HL-60 (cell line): ENCODE measurements at regions not wholly inside any gene's neighbourhood (a gene's known extent, or its start where the extent isn't known, plus 50 kb on each side); places are given as distances from the start of the nearest gene placed in this dataset.
"Not testable (repeated sequence)": the region's sequence is repeated elsewhere in the genome, so short reads cannot be mapped to it uniquely, and the experiment has no call there.

Source experiments
- DNase-seq, 2 experiments: peaks; one replicate each; pipeline ENCODE4 v3.0.0-alpha.2; 2010 to 2020; ENCODE audit warnings: low read depth in 1 of 2, low spot score in 1 of 2
- H3K27ac ChIP-seq: fragments of 250-450 bp; sonication (Bioruptor Pico); replicated peaks from 2 replicates; pipeline ENCODE4 v1.5.1; 2020; ENCODE audit warnings: mild to moderate bottlenecking, moderate library complexity
- H3K27me3 ChIP-seq: fragments of 250-450 bp; sonication (Bioruptor Pico); 2 replicates; pipeline ENCODE4 v1.5.1; 2021; ENCODE audit warnings: mild to moderate bottlenecking, moderate library complexity; ENCODE audit not compliant: insufficient read depth, poor library complexity, severe bottlenecking
- H3K4me3 ChIP-seq: replicated peaks from 2 replicates; pipeline ENCODE4 v1.5.1; 2011; ENCODE audit warnings: mild to moderate bottlenecking, control low read depth, low read length; ENCODE audit not compliant: insufficient read depth
- GABPA ChIP-seq: IDR thresholded peaks from 2 replicates; pipeline ENCODE4 v1.6.1; 2012; ENCODE audit warnings: low read depth
- POLR2AphosphoS5 ChIP-seq: IDR thresholded peaks from 2 replicates; pipeline ENCODE4 v1.6.1; 2012; ENCODE audit warnings: low read depth
- SPI1 ChIP-seq: IDR thresholded peaks from 2 replicates; pipeline ENCODE4 v1.6.1; 2012; ENCODE audit warnings: low read depth, mild to moderate bottlenecking, borderline replicate concordance
- TF ChIP-seq, protein P1 (sequence below): IDR thresholded peaks from one replicate; pipeline ENCODE4 v1.5.1; 2011; ENCODE audit warnings: low read length, control low read depth, inconsistent platforms; ENCODE audit not compliant: insufficient read depth
- TF ChIP-seq, protein P2 (sequence below): IDR thresholded peaks from 2 replicates; pipeline ENCODE4 v1.6.1; 2012; ENCODE audit warnings: low read depth; ENCODE audit not compliant: insufficient replicate concordance

DNA sequence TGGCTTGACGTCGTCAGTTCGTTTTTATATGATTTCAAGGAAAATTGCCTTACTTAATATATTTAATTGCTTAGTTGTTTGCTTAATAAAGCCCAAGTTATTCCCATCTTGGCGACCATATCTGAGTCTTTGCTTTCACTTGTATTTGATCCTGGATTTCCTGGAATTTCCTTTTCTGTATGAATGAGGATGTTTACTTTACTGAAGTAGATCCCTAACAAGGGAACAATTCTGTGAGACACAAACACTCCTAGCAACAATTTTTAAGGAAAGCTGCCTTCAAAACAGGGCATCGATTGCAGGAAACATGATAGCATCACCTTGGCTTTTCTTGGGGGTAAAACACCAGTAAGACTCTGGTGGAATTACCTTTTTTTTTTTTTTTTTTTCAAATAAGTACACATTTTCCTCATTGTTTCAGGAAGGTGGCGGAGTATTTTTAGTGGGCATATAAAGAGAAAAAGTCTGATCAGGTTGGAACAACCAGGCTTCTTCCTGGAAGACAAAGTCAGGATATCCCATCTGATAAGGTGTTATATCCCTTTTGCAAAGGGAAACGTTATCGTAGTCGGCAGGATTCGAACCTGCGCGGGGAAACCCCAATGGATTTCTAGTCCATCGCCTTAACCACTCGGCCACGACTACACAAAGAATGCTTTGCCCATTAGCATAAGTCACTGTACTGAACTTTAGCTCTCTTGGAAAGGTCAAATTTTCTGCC, 68.5 kb upstream of the ZNF184 start:
- peak in 1 of 2 experiments; percentile 24 for DNase-seq
- TF ChIP-seq GABPA (no peak), SPI1 (no peak), POLR2AphosphoS5 (no peak)
- TF ChIP-seq, protein P1, sequence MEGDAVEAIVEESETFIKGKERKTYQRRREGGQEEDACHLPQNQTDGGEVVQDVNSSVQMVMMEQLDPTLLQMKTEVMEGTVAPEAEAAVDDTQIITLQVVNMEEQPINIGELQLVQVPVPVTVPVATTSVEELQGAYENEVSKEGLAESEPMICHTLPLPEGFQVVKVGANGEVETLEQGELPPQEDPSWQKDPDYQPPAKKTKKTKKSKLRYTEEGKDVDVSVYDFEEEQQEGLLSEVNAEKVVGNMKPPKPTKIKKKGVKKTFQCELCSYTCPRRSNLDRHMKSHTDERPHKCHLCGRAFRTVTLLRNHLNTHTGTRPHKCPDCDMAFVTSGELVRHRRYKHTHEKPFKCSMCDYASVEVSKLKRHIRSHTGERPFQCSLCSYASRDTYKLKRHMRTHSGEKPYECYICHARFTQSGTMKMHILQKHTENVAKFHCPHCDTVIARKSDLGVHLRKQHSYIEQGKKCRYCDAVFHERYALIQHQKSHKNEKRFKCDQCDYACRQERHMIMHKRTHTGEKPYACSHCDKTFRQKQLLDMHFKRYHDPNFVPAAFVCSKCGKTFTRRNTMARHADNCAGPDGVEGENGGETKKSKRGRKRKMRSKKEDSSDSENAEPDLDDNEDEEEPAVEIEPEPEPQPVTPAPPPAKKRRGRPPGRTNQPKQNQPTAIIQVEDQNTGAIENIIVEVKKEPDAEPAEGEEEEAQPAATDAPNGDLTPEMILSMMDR = no peak
- no peaks in the 10 kb centered on the region for H3K27me3 ChIP-seq
- no peak overlapping the region for H3K27ac ChIP-seq
- H3K4me3 ChIP-seq = no peak overlapping the region

DNA sequence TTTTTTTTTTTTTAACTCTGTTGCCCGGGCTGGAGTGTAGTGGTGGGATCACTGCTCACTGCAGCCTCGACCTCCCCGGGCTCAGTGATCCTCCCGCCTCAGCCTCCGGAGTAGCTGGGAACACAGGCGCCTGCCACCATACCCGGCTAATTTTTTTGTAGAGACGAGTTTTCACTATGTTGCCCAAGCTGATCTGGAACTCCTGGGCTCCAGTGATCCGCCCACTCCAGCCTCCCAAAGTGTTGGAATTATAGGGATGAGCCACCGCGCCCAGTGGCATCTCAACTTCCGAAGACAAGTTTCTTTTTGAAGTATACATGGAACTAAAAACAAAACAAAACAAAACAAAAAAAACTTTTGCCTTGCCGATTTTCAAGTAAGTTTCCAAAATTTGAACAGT, 66.6 kb upstream of the ZNF184 start:
- Histone ChIP-seq H3K4me3 (no peak overlapping the region), H3K27ac (no peak overlapping the region), H3K27me3 (no peaks in the 10 kb centered on the region)
- TF ChIP-seq POLR2AphosphoS5 = no peak
- TF ChIP-seq, protein P2, sequence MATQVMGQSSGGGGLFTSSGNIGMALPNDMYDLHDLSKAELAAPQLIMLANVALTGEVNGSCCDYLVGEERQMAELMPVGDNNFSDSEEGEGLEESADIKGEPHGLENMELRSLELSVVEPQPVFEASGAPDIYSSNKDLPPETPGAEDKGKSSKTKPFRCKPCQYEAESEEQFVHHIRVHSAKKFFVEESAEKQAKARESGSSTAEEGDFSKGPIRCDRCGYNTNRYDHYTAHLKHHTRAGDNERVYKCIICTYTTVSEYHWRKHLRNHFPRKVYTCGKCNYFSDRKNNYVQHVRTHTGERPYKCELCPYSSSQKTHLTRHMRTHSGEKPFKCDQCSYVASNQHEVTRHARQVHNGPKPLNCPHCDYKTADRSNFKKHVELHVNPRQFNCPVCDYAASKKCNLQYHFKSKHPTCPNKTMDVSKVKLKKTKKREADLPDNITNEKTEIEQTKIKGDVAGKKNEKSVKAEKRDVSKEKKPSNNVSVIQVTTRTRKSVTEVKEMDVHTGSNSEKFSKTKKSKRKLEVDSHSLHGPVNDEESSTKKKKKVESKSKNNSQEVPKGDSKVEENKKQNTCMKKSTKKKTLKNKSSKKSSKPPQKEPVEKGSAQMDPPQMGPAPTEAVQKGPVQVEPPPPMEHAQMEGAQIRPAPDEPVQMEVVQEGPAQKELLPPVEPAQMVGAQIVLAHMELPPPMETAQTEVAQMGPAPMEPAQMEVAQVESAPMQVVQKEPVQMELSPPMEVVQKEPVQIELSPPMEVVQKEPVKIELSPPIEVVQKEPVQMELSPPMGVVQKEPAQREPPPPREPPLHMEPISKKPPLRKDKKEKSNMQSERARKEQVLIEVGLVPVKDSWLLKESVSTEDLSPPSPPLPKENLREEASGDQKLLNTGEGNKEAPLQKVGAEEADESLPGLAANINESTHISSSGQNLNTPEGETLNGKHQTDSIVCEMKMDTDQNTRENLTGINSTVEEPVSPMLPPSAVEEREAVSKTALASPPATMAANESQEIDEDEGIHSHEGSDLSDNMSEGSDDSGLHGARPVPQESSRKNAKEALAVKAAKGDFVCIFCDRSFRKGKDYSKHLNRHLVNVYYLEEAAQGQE = no peak
- TF ChIP-seq SPI1 = no peak
- TF ChIP-seq, protein P1 = no peak
- no peak for TF ChIP-seq GABPA
- DNase-seq = no peak

DNA sequence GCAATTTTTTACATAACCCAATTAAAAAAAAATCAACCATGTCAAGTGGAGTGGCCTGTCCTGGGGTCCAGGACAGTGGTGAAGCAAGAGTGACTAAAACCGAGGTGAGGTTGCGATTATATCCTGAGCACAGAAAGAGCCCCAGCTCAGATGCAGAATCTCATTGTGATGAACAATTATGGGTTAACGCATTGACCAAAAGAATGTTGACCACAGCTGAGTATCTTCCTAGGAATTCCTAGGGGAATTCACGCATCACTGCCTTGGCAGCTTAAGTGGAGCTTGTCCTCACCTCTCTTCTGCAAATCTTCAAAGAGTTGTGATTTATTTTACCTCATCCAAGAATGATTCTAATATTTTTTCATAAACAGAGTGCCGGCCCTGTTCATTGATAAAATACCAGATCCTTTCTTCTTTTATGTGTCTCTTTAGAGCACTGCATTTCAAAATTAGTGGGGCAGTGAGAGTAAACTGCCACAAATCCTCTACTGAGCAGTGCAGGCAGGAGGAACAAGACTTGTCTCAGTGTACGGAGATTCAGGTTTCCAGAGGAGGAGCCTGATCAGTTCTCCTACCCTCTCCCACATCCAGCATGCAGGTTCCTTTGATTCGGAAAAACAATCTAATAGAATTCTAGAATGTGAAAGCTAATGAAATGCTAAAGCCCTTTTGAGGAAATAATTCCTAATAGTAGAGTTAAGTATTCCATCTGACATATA, 60.1 kb upstream of the ZNF184 start:
- H3K4me3 ChIP-seq = no peak overlapping the region
- no peaks in the 10 kb centered on the region for H3K27me3 ChIP-seq
- DNase-seq = no peak
- TF ChIP-seq, protein P1 = no peak
- TF ChIP-seq GABPA = no peak
- no peak for TF ChIP-seq POLR2AphosphoS5
- TF ChIP-seq SPI1 = no peak
- no peak overlapping the region for H3K27ac ChIP-seq

DNA sequence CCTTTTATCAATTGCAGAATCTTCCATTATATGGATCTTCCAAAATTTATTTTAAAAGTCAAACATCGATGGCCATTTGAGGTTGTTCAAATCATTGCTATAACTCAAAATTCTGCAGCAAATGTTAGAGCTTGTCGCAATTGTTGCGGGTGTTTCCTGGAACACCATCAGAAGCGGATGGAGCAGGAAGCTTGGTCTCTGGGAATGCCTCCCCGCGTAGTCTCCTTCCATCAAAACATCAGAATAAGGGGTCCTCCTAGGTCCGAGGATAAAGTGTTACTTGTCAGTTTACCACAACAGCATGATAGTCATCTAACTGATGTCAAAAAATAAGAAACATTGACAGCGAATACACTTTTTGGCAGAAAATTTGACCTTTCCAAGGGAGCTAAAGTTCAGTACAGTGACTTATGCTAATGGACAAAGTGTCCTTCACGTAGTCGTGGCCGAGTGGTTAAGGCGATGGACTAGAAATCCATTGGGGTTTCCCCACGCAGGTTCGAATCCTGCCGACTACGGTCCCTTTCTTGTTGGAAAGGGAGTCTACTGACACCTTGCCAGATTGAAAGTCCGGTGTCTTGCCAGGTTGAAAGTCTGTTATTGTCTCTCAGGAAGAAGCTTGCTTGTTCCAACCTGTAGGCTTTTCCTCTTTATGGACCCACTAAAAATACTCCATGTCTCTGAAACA, 59.0 kb upstream of the ZNF184 start:
- Histone ChIP-seq H3K27ac (no peak overlapping the region), H3K27me3 (no peaks in the 10 kb centered on the region), H3K4me3 (no peak overlapping the region)
- no peak for DNase-seq
- TF ChIP-seq POLR2AphosphoS5 (no peak), SPI1 (no peak), GABPA (no peak)
- TF ChIP-seq, protein P2 = no peak
- TF ChIP-seq, protein P1 = no peak

DNA sequence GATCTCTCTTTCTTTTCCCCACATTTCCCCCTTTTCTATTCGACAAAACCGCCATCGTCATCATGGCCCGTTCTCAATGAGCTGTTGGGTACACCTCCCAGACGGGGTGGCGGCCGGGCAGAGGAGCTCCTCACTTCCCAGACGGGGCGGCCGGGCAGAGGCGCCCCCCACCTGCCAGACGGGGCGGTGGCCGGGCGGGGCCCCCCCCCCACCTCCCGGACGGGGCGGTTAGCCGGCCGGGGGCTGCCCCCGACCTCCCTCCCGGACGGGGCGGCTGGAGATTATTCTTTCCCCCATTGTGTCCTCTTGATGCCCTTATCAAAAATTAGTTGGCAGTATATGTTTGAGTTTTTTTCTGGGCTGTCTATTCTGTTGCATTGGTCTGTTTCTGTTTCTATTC, 56.9 kb upstream of the ZNF184 start:
- not testable (repeated sequence) for H3K27me3 ChIP-seq, H3K4me3 ChIP-seq, DNase-seq, H3K27ac ChIP-seq
